Activated CD4-positive, alpha-beta T cell treated with anti-CD3 and anti-CD28 coated beads for 36 hours (primary cell): ENCODE measurements at regions not wholly inside any gene's neighbourhood (a gene's known extent, or its start where the extent isn't known, plus 50 kb on each side); places are given as distances from the start of the nearest gene placed in this dataset.

Source experiments
- ATAC-seq: fragments of 200-7000 bp; cut with Tn5 transposase; one replicate; pipeline ENCODE4 v1.10.0; 2021; ENCODE audit warnings: mild to moderate bottlenecking, moderate library complexity
- CTCF ChIA-PET: fragments of 350-600 bp; sonication (Branson Sonifier 250); formaldehyde crosslinking; loops from one replicate; lab custom pipeline; 2021; ENCODE audit warnings: antibody characterized with exemption; lab: Charles Lee
- POLR2A ChIA-PET: fragments of 350-600 bp; sonication (Branson Sonifier 250); formaldehyde crosslinking; loops from one replicate; lab custom pipeline; 2021; ENCODE audit warnings: antibody characterized with exemption, inconsistent platforms; lab: Charles Lee
- DNase-seq: peaks from one replicate; pipeline ENCODE4 v3.0.0-alpha.2; 2020
- H3K27ac Mint-ChIP-seq: one replicate; pipeline ENCODE4 v1.8.0; 2021; ENCODE audit warnings: mixed read lengths
- H3K27me3 Mint-ChIP-seq: one replicate; pipeline ENCODE4 v1.8.0; 2021; ENCODE audit warnings: mixed read lengths
- H3K36me3 Mint-ChIP-seq: one replicate; pipeline ENCODE4 v1.8.0; 2021; ENCODE audit warnings: low read depth, mixed read lengths
- H3K4me1 Mint-ChIP-seq: one replicate; pipeline ENCODE4 v1.8.0; 2021; ENCODE audit warnings: mixed read lengths
- H3K4me3 Mint-ChIP-seq: one replicate; pipeline ENCODE4 v1.8.0; 2021; ENCODE audit warnings: mild to moderate bottlenecking, moderate library complexity, mixed read lengths
- H3K9me3 Mint-ChIP-seq: one replicate; pipeline ENCODE4 v1.8.0; 2021; ENCODE audit warnings: low read depth, mixed read lengths
- intact Hi-C, 2 experiments: fragments of 100-400 bp; cut with DNase I in 1 of 2; cut with micrococcal nuclease in 1 of 2; formaldehyde crosslinking; loops; one replicate each; pipeline versions ENCODE4 v1.14.2 to v1.15.1; 2022 to 2024; cut with DNase I, micrococcal nuclease

DNA sequence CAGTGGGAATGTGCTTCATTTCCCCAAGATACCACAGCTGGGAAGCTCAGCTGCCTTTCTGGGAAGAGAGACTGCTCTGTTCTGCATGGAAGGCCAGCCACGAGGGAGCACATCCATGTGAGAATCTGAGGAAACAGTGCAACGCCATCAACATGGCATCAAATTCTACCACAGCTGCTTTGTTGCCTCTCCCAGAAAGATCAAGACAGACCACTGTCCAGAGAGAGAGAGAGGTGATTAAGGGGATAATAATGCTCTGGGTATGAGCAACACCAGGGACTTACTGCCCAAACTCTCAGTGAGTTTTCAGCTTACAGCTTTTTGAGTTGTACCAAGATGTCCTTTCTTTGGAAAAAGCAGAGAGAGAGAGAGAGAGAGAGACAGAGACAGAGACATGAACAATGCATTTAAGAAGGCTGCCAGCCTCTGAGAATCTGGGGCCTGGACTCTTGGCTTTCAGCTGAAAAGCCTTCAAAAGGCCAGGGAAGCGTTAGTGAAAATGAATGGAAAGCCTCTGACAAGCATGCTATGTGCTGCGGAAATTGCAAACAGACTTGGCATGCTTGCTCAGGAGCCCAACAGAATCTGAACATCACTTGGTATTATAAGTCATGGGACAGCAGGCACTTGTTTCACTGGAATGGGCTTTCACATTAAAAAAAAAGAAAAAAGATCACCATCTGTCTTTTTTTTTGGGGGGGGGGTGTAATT lies 223.1 kb downstream of the MAP2K6 start:
- DNase-seq (no peak), ATAC-seq (no peak)
- Mint-ChIP-seq H3K9me3 (no peaks in the 10 kb centered on the region), H3K27ac (no peak overlapping the region), H3K4me3 (no peak overlapping the region), H3K36me3 (no peaks in the 10 kb centered on the region), H3K4me1 (no peaks in the 10 kb centered on the region), H3K27me3 (no peaks in the 10 kb centered on the region)
- intact Hi-C loops = no loop called here
- ChIA-PET CTCF (interaction anchor here (1.6 kb wide), 1 partner anchor 31 kb away, joined by 5 read pairs; no protein-coding TSS in a partner anchor), POLR2A (no interaction called here)

DNA sequence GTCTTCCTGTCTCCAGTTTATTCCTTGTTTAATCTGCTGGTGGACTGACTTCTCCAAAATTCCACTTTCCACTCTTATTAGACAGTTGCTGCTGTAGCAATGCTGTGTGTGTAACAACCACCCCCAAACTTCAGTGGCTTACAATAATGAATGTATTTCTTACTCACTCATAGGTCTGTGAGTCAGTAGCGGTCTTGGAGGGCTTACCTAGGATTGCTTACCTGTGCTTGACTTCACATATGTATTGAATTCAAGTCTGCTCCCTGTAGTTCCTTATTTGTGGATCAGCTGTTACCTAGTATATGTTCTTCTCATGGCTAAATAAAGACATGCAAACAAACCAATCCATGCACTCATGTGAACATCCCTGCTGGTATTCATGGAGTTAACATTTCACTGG lies 224.6 kb downstream of the MAP2K6 start:
- Mint-ChIP-seq H3K9me3 (no peaks in the 10 kb centered on the region), H3K27ac (no peak overlapping the region), H3K4me3 (no peak overlapping the region), H3K36me3 (no peaks in the 10 kb centered on the region), H3K27me3 (peaks cover 2% of the 10 kb centered on the region), H3K4me1 (no peaks in the 10 kb centered on the region)
- DNase-seq (no peak), ATAC-seq (no peak)
- POLR2A ChIA-PET = no interaction called here
- intact Hi-C loops = no loop called here
- CTCF ChIA-PET = no interaction called here

DNA sequence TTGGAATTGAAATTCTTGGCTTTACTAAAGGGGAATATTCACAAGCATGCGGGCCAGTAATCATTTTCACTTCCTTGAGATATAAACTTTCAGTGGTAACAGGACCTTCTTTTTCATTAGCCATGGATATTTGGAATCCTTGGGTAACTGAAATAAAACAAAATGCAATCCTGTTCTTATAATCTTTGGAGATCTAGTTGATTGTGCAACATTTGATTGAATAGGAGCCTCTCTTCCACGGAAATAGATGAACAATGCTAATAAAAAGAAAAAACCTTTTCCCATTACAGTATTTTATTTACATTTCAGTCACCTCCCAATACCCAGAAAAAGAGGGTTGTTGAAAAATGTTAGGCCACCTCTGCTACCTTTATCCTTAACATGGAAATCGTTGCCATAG lies 225.6 kb downstream of the MAP2K6 start:
- no peak overlapping the region for H3K4me3 Mint-ChIP-seq
- ChIA-PET CTCF (no interaction called here), POLR2A (no interaction called here)
- H3K27me3 Mint-ChIP-seq = peaks cover 2% of the 10 kb centered on the region
- no peak overlapping the region for H3K27ac Mint-ChIP-seq
- no peaks in the 10 kb centered on the region for H3K9me3 Mint-ChIP-seq
- intact Hi-C loops = no loop called here
- no peaks in the 10 kb centered on the region for H3K4me1 Mint-ChIP-seq
- no peak for DNase-seq
- H3K36me3 Mint-ChIP-seq = no peaks in the 10 kb centered on the region
- ATAC-seq = no peak

DNA sequence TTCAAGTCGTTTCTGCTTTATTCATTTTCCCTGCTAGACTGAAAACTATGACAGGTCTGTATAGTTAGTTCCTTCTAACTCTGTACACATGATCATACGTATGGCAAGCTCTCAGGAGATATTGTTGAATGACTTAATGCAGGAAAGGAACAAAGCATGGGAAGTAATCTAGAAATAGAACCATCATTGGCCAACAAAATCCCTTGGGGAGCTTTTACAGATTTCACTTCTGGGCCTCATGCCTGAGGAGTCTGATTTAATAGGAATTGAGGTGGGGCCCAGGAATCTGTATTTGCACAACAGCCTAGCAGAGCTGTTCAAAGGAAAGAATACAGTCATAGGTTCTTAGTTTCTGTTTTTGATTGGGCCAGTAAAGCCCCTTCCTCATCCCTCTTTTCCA lies 229.2 kb downstream of the MAP2K6 start:
- ATAC-seq (no peak), DNase-seq (no peak)
- H3K4me3 Mint-ChIP-seq = no peak overlapping the region
- ChIA-PET POLR2A (no interaction called here), CTCF (interaction anchor here (0.6 kb wide), 1 partner anchor 229 kb away, joined by 3 read pairs; no protein-coding TSS in a partner anchor)
- no peaks in the 10 kb centered on the region for H3K36me3 Mint-ChIP-seq
- H3K27ac Mint-ChIP-seq = no peak overlapping the region
- H3K4me1 Mint-ChIP-seq = no peaks in the 10 kb centered on the region
- peaks cover 2% of the 10 kb centered on the region for H3K27me3 Mint-ChIP-seq
- intact Hi-C loops = no loop called here
- H3K9me3 Mint-ChIP-seq = no peaks in the 10 kb centered on the region

DNA sequence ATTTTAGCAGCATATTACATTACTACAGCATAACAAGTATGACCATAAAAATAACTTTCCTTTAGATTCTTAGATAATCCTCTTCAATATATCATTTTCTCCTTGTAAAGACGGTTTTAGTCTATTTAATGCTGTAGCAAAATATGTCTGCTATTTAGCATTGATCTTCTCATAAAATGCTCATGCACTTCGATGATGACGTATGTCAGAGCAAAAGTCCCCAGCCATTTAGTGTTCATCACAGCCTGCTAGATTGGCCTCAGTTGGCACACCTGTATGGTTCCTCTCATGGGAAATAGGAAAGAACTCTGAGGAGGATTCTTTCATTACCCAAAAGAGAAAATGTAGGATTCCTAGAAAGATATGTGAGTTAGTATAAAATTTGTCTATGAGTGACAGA lies 232.2 kb downstream of the MAP2K6 start:
- Mint-ChIP-seq H3K4me1 (no peaks in the 10 kb centered on the region), H3K27me3 (peaks cover 2% of the 10 kb centered on the region), H3K4me3 (no peak overlapping the region), H3K9me3 (no peaks in the 10 kb centered on the region), H3K27ac (no peak overlapping the region), H3K36me3 (no peaks in the 10 kb centered on the region)
- no peak for DNase-seq
- intact Hi-C loops = no loop called here
- ATAC-seq = no peak
- ChIA-PET POLR2A (no interaction called here), CTCF (no interaction called here)

DNA sequence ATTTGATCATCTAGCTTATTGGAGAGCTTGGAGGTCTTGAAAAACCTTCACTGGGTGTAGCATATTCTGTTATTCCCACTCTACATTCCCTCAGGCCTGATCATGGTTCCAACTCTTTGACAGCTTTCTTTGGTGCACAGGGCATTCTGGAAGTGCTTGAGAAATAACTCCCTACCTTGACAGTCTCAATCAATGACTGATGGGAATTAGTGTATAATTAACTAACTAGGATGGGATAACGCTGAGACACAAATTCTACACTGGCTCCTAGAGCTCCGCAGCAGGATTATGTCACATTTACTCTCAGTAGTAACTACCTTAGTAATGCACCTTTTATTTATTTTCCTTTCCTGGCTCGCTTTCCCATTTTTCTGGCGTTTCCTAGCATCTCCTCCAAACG lies 236.4 kb downstream of the MAP2K6 start:
- ChIA-PET POLR2A (no interaction called here), CTCF (no interaction called here)
- no peak for DNase-seq
- Mint-ChIP-seq H3K4me1 (no peaks in the 10 kb centered on the region), H3K9me3 (no peaks in the 10 kb centered on the region), H3K4me3 (no peak overlapping the region), H3K36me3 (no peaks in the 10 kb centered on the region), H3K27me3 (no peaks in the 10 kb centered on the region), H3K27ac (no peak overlapping the region)
- no peak for ATAC-seq
- intact Hi-C loops = no loop called here

DNA sequence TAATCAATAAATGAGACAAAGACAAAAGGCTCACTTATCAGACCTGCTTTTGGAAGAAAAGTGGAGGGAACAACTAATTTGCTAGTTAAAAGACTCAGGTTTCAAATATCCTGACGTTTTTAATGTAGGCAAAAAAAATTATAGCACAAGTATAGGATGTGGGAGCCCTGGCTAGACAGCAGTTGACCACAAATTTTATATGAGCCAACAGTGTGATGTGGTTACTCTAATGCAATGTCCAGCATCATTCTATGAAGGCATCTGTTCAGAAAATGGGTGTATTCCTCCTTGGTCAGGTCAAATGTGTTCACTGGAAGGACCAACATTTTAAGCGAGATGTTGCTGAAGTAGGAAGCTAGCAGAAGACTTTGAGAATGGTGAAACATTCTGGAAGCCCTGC lies 237.4 kb downstream of the MAP2K6 start:
- Mint-ChIP-seq H3K4me1 (no peaks in the 10 kb centered on the region), H3K36me3 (no peaks in the 10 kb centered on the region), H3K9me3 (no peaks in the 10 kb centered on the region), H3K27ac (no peak overlapping the region), H3K4me3 (no peak overlapping the region), H3K27me3 (no peaks in the 10 kb centered on the region)
- ChIA-PET POLR2A (no interaction called here), CTCF (no interaction called here)
- intact Hi-C loops = no loop called here
- no peak for ATAC-seq
- DNase-seq = no peak

DNA sequence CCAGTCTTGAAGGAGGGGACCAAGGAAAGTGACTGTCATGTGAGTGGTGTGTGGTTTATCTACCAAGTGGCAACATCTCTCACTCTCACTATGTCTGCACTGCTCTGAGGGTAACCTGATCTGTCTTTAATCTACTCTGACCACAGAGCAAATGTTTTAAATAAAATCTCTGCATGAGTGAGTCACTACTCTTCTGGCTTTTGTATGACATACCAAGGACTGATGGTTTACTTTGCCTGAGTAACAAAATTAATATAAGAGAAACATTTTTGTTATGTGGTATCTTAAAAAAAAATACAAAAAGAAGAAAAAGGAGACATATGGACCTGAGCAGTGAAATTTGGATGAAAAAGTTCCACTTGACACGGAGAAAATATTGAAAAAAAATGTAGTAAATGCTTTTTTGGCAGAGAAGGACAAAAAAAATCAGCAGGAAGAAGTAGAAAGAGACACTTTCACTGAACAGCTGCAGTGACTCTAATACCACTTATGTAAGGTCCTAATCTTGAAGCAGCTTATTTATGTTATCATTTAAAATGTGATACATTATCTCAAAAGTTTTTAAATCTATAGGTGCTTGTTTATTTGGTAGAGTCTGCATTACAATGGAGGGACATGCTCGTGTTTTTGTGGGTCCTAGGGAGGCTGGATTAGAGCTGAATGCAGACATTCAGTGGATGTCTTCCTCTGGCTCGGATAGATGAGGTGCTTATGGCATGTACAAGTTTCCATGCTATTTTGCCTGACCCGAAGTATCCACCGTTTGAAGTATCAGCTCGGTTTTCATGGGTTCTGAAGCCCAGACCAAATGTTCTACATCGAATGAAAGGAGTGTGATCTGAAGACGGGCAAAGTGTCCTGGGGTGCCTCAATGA lies 240.7 kb downstream of the MAP2K6 start:
- intact Hi-C loops = no loop called here
- DNase-seq = no peak
- ChIA-PET CTCF (no interaction called here), POLR2A (no interaction called here)
- H3K4me1 Mint-ChIP-seq = no peaks in the 10 kb centered on the region
- H3K9me3 Mint-ChIP-seq = peaks cover 2% of the 10 kb centered on the region
- peak; percentile 6 for ATAC-seq
- no peak overlapping the region for H3K27ac Mint-ChIP-seq
- H3K4me3 Mint-ChIP-seq = no peak overlapping the region
- H3K27me3 Mint-ChIP-seq = no peaks in the 10 kb centered on the region
- no peaks in the 10 kb centered on the region for H3K36me3 Mint-ChIP-seq

DNA sequence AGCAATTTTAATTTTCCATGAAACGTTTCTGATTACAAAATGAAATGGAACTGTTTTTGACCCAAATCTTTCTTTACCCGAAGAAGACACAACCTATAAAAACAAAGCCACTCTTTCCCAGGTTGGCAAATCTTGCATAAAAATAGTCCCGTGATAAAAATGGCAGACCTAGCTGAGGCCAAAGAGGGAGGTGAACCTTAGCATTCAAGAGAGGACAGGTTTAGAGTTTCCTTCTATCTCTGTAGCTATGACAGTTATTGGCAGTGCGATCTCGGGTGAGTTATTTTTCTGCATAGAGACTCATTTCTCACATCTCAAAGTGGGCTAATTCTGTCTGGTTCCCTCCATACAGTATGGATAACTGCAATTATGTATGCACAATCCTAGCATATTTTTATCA lies 241.4 kb downstream of the MAP2K6 start:
- no peak for ATAC-seq
- no peak for DNase-seq
- peaks cover 2% of the 10 kb centered on the region for H3K9me3 Mint-ChIP-seq
- intact Hi-C loops = no loop called here
- H3K36me3 Mint-ChIP-seq = no peaks in the 10 kb centered on the region
- ChIA-PET CTCF (no interaction called here), POLR2A (interaction anchor here (0.6 kb wide), 1 partner anchor 109 kb away, joined by 3 read pairs; no protein-coding TSS in a partner anchor)
- peaks cover 3% of the 10 kb centered on the region for H3K27me3 Mint-ChIP-seq
- H3K27ac Mint-ChIP-seq = no peak overlapping the region
- H3K4me1 Mint-ChIP-seq = no peaks in the 10 kb centered on the region
- H3K4me3 Mint-ChIP-seq = no peak overlapping the region

DNA sequence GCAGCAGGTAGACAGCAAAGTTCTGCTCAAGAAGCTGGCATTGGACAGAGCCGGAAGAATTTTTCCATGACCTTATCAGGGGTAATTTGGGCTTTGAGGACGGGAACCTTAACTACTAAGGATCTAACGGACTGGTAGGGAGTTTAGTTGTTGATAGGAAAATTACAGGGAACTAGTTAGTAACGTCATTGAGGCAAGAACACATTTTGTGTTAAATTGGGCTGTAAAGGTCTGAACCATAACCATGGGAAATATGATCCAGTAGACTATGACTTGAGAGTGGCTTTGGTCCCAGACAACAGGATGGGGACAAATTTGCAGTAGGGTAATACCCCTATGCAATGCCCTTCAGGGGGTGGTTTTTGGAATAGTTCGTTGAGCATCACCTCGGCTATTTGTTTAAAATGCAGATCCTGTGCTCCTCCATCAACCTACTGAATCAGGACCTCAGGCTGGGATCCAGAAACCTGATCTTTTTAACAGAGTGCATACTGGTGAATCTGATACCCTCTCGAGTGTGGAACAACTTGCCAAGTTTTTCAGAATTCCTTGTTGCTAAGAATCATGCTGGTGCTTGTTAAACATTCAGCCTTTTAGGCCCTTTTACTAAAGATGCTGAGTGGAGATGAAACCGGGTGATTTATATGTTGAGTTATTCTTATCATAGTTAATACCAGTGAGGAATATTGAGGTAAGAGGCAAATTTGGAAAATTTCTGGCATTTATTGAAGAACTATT lies 255.1 kb downstream of the MAP2K6 start:
- H3K9me3 Mint-ChIP-seq = peaks cover 3% of the 10 kb centered on the region
- CTCF ChIA-PET = no interaction called here
- H3K27me3 Mint-ChIP-seq = no peaks in the 10 kb centered on the region
- no peak overlapping the region for H3K4me3 Mint-ChIP-seq
- H3K36me3 Mint-ChIP-seq = no peaks in the 10 kb centered on the region
- ATAC-seq (no peak), DNase-seq (no peak)
- no peaks in the 10 kb centered on the region for H3K4me1 Mint-ChIP-seq
- H3K27ac Mint-ChIP-seq = no peak overlapping the region
- intact Hi-C loops = no loop called here
- POLR2A ChIA-PET = no interaction called here

DNA sequence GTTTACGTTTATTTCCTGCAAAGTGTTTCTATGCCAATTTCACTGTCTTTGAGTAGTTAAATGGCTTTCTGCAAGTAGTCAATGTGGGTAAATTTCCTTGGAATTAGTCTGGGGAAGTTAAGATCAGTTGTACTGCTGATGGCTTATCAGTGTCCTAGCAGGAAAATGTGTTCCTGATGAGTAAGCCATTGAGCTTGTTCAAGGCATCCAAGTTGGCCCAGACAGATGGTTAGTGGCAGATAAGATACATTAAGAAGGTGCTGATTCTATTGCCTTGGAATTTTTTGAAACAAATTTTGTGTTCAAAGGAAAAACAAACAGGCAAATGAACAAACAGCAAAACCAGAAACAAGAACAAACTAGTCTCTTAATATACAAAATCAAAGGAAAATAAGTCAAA lies 258.4 kb downstream of the MAP2K6 start:
- DNase-seq (no peak), ATAC-seq (no peak)
- no peaks in the 10 kb centered on the region for H3K36me3 Mint-ChIP-seq
- H3K27ac Mint-ChIP-seq = no peak overlapping the region
- H3K4me1 Mint-ChIP-seq = no peaks in the 10 kb centered on the region
- intact Hi-C loops = no loop called here
- no peak overlapping the region for H3K4me3 Mint-ChIP-seq
- H3K9me3 Mint-ChIP-seq = peaks cover 3% of the 10 kb centered on the region
- CTCF ChIA-PET = no interaction called here
- POLR2A ChIA-PET = no interaction called here
- no peaks in the 10 kb centered on the region for H3K27me3 Mint-ChIP-seq
